ENCODE measurements at regions not wholly inside any gene's neighbourhood (a gene's known extent, or its start where the extent isn't known, plus 50 kb on each side); places are given as distances from the start of the nearest gene placed in this dataset.

DNA sequence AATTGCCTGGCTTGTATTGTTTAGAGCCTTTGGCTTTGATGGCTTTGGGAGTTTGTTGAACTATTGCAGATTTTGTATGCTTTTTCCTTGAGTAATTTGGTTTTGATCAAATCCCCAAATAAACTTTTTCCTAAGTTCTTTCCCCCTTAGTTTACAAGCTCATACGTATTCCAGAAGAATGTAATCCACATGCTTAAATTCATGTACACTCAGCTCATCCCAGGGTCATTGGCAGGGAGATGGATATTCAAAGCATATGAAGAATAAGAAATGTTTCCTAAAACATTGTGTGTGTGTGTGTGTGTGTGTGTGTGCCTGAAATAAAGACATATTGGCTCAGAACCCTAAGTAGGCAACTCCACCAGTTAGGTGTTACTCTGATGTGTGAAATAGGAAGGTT, 89.4 kb downstream of the TMEM30B start:
- DNase-seq, result no peak

- no peak for DNase-seq
Observed at GRCh38 chr14:61190341-61190740, 90.8 kb downstream of the TMEM30B start.

DNA sequence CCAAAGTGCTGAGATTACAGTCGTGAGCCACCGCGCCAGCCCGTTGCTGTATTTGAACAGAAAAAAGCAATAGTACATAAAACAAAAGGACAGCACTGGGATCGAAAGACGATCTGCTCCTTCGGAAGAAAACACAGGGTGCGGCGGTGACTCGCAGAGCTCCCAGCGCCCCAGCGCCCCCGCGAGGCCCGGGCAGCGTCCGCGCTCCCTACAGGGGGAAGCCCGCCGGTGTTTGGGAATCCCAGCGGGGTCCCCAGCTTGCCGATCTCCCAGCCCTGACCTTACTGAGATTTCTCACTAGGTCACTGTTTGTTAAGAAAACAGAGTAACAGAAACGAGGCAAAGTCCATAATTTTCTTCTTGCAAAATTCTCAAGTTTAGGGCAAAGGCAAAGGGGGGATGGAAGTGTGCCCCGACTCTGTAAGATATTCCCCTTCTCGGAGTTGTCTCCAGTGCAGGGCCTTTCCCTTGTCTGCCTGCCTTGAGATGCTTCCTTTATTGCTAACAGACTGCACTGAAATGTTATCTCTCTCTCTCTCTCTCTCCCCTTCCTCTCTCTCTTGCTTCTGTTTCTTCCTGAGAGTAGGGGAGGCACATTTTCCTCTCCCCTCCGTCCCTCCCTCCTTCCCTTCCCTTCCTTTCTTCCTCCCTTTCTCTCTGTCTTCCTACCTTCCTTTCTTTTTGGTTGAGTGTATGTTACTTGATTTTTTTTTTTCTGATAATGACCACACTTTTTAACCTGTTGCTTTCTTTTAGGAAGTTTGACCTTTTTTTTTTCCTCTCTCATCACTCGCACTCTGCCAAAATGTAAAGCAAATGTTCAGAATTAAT, 91.9 kb downstream of the TMEM30B start:
- peak; percentile 79 for DNase-seq

GRCh38 chr14:61188196-61188595, 92.9 kb downstream of the TMEM30B start:
- peak; percentile 51 for DNase-seq

- DNase-seq, result no peak
Observed at GRCh38 chr14:61187196-61187905, 93.8 kb downstream of the TMEM30B start.

DNA sequence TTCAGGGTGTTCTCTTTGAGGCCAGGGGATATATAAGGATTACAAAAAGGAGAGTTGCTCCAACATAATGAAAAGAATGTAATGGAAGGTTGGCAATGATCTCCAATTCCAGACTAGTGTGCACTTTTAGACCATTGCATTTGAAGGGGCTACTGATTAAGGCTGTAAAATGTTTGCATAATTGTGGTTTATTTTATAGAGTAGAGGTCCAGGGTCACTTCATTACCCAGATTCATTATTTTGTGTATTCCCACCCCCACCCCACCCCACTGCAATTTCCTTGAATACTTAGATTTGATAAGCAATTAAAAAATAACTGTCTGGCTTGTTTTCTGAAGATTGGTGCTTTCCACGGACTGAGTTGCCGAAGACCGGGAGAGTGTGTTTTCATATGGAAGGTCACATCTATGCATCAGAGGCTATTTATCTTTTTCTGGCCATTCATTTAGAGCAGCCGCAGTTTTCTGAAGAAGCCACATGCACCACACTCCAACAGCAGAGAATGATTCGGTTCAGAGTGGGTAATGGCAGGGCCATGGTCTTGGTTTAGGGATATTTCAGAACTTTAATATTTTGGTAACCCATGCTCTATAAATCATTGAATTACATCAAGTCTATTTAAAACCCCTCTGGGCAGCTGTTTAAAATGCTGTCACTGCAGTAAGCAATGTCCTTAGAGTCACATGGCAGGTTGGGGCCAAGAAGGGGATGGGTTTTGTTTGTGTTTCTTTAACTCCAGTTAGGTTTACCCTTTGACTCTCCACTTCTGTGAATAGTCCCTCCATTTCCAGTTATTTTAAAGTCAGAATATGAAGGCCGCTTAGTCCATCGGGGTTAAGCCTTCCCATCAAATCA, 94.6 kb downstream of the TMEM30B start:
- DNase-seq, result no peak

DNA sequence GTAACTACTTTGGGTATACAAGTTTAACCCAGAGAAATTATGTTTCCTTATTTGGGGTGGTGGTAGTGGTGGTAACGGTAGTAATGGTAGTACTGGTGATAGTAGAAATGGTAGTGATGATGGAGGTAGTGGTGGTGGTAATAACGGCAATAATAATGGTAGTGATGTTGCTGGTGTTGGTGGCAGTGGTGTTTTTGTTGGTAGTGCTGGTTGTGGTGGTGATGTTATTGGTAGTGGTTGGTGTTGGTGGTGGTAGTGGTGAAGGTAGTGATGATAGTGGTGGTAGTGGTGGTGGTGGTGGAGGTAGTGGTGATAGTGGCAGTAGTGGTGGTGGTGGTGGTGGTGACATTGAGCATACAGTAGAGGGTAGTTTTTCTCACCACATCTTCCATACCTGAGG, 95.6 kb downstream of the TMEM30B start:
- no peak for DNase-seq

- DNase-seq, result peak; percentile 70
Observed at GRCh38 chr14:61184112-61184511, 97.0 kb downstream of the TMEM30B start.

DNA sequence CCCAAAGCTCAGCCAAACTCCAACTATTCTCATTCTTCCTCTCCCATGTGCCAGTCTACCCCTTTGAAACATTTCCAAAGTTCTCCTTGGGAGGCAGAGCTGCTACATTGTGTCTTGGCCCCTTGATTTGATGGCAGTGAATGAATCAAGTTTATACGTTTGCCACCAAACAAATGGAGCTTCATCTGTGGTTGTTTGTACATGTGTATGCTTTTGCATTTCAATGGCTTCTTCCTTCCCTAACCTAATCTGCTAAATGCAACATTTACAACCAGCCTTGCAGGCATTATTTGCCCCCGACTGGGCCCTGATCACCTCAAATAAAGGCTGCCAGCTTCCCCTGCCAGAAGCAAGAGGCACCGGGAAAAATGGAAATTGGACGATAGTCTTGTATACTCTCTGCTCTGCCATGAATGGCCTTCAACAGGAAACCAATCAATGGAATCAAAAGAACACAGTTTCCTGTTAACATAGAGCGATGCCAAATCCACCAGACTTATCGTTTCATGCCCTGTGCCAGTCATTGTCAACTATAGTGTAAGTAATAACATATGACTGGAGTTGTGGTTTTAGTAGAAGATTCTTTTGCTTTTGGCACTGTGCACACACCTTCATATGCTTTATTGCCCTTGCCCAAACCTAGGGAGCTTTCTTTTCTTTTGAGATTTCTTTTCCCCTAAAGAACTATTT, 97.8 kb downstream of the TMEM30B start:
- DNase-seq, result peak; percentile 33

DNA sequence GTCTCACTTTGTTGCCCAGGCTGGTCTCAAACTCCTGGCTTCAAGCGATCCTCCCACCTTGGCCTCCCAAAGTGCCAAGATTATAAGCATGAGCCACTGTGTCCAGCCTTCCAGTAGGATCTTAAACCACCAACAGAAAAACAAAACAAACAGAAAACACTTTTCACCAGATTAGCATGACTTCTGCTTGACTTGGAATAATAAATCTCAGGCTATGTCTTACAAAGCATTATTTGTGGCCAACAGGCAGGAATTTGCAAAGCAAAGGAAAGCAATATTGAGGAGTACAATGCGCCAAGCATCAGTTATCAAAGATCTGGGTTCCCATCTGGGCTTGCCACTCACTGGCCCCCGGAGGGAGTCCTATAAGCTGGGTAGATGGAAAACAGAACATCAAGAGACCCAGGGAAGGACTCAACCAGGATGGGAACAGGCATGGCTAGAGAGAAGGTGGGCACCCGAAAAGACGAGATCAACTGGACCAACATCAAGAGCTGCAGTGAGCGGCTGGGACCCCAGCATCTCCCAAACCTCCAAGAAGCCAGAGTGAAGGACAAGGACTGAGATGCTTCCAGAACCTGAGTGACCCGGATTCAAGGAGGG, 101.2 kb downstream of the TMEM30B start:
- no peak for DNase-seq

- no peak for DNase-seq
Observed at GRCh38 chr14:61179061-61179690, 102.0 kb downstream of the TMEM30B start.

DNA sequence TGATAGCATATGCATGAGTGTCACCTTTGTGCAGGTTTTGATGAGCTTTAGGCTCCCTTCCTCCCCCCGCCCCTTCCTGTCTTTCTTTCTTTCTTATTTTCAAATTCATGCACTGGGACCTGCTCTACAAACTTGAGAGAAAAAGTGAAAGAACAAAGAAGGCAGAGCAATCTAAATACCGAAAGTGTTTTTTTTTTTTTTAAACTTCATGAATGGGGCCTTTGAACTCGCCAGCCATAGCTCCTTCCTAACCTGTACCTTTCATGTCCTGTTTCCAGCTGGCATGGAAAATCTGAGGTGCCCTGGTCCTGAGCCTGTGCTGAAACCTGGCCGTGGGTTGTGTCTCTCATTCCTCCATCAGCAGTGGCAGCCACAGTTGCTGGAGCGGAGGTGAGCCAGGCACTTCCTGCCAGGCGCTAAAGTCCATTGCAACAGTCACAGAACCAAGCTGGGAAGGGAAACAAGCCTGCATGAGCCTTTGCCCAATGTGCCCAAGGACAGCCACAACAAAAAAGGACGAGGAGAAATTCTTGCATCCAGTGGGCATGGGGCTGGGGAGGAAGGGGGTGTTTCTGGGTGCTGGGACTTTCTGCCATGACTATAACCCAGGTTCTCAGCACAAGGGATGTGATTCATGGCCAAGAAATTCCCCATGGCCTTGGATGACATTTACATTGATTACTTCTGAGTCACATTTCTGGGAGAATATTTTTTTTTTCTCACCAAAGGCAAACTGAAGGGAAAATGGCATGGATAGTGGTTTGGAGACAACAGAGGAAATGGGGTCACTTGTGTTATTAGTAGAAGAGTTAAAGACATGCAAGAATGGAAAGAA, 102.7 kb downstream of the TMEM30B start:
- DNase-seq, result no peak

- no peak for DNase-seq
Observed at GRCh38 chr14:61177279-61178225, 103.6 kb downstream of the TMEM30B start.

- DNase-seq, result no peak
Observed at GRCh38 chr14:61176686-61177085, 104.5 kb downstream of the TMEM30B start.

DNA sequence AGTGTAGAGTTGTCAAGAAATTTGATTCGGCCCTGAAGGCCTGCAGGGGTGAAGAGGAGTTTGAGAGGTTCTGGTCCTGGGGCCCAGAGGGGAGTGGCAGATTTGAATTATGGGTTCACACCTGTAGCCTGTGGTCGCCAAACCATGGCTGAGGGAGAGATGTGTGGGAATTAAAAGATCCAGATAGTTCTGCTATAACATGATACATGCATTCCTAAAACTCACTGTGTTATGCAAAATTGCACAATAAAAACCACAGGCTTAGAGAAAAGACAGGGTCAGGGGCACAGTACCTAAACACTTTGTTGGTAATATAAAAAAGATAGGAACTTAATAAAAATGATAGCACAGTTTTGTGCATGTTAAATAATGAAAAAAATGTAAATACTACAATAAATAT, 106.2 kb downstream of the TMEM30B start:
- DNase-seq, result no peak

DNA sequence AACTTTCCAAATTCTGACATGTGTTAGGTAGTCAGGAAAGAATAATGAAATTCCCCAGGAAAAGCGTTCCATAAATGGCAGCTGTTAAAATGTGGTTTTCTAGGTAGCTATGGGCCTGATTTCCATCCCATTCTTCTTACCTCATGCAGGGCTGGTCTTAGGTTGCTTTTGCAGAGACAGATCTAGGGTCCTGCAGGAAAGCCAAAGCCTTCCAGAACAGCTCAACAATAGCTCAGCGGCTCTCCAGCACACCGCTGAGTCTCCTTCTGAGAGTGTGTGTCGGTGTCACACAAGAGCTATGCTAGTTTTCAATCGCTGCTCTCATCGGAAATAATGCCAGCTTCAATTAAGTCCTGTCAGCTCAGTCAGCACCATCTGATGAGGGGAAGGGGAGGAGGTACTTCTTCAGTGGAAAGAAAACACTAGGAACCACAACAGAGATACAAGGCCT, 106.7 kb downstream of the TMEM30B start:
- no peak for DNase-seq

DNA sequence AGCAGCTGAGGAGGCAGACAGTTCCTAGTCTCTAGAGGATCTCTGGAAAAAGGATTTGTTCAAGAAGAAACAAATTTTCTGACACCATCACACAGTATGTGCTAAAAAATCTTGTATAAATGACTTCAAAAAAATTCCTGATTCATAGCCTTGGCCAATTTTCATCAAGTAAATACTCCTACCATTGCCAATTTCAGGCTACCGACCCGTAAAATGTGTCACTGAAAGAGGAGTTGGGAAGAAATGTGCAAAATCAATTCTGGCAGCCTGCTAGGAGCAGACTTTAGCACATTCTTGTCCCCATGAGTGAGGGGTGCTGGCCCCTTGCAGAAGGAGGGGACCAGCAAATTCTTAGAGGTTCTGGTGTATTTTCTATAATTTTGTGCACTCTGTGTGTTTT, 109.4 kb downstream of the TMEM30B start:
- no peak for DNase-seq

- DNase-seq, result no peak
Observed at GRCh38 chr14:61168141-61168540, 113.0 kb downstream of the TMEM30B start.

DNA sequence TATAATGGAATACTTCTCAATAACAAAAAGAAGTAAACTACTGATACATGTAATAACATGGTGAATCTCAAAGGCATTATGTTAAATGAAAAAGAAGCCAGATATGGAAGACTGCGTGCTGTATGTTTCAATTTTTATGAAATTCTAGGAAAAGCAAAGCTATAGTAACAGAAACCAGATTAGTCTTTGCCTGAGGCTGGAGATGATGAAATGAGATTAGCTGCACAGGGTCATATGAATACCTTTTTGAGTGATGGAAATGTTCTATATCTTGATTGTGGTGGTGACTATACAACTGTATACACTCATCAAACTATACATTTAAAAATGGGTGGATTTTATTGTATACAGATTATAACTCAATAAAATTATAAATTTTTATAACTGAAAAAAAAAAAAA, 113.5 kb downstream of the TMEM30B start:
- DNase-seq, result no peak

GRCh38 chr14:61160798-61161197, 120.3 kb downstream of the TMEM30B start:
- no peak for DNase-seq

All from right hindlimb (tissue), 1 donor.